K562 (cell line): ENCODE measurements at regions not wholly inside any gene's neighbourhood (a gene's known extent, or its start where the extent isn't known, plus 50 kb on each side); places are given as distances from the start of the nearest gene placed in this dataset.

Experiments used
- ATAC-seq: fragments of 200-7000 bp; cut with Tn5 transposase; 3 replicates; pipeline ENCODE4 v1.9.1; 2020; ENCODE audit warnings: moderate library complexity
- BruUV-seq: library from RNA; stranded (reverse); fragments of 400-500 nt; replicated peaks from 2 replicates; lab custom pipeline; 2021; lab: Mats Ljungman, UMichigan
- CTCF ChIA-PET: fragments of 300-600 bp; formaldehyde crosslinking; extraction: SDS; loops from one replicate; lab custom pipeline; 2021; ENCODE audit warnings: low intra/inter-chr PET ratio; lab: Yijun Ruan, JAX
- POLR2A ChIA-PET: fragments of 300-600, 350-650 bp; sonication (Branson Sonifier 250); formaldehyde crosslinking; extraction: SDS; loops from one replicate; lab custom pipeline; 2021; ENCODE audit warnings: antibody characterized with exemption, inconsistent platforms; lab: Yijun Ruan, JAX
- DNase-seq, 4 experiments: peaks; one replicate each; pipeline versions ENCODE4 v3.0.0 to v3.0.0-alpha.2; 2011 to 2018; ENCODE audit warnings: low spot score in 3 of 4, mixed read lengths in 3 of 4; ENCODE audit errors: extremely low read depth in 1 of 4
- FAIRE-seq: peaks from 2 replicates; lab custom pipeline; 2011; peaks lifted over from hg19 to GRCh38; lab: Jason Lieb, UNC
- H2AFZ ChIP-seq: 2 replicates; pipeline ENCODE4 v1.6.0; 2011; ENCODE audit warnings: low read depth, low read length, control low read depth, inconsistent platforms
- H3K27ac ChIP-seq: fragments of 200-600 bp; 3 replicates; pipeline ENCODE4 v1.8.0; 2011; ENCODE audit warnings: low read depth, mild to moderate bottlenecking, control low read depth, inconsistent platforms, low read length, moderate library complexity, mixed read lengths; ENCODE audit errors: extremely low read depth
- H3K27me3 ChIP-seq, 2 experiments: fragments of 300-600 bp in 1 of 2; 2 replicates in 1 of 2; 3 replicates in 1 of 2; pipeline versions ENCODE4 v1.6.0 to v1.8.0; 2011; ENCODE audit warnings: inconsistent platforms in 2 of 2, low read length in 2 of 2, mild to moderate bottlenecking in 1 of 2, mixed read lengths in 1 of 2, moderate library complexity in 1 of 2; ENCODE audit not compliant: control insufficient read depth in 2 of 2, insufficient read depth in 2 of 2
- H3K36me3 ChIP-seq: fragments of 300-600 bp; 3 replicates; pipeline ENCODE4 v1.8.0; 2011; ENCODE audit warnings: mild to moderate bottlenecking, low read length, inconsistent platforms; ENCODE audit not compliant: control insufficient read depth, insufficient read depth
- H3K4me1 ChIP-seq, 2 experiments: fragments of 200-600 bp in 1 of 2; replicated peaks in 1 of 2; 2 replicates in 1 of 2; 3 replicates in 1 of 2; pipeline versions ENCODE4 v1.5.1 to v1.8.0; 2011; ENCODE audit warnings: inconsistent platforms in 2 of 2, low read length in 2 of 2, mild to moderate bottlenecking in 1 of 2, mixed read lengths in 1 of 2, moderate library complexity in 1 of 2; ENCODE audit not compliant: control insufficient read depth in 2 of 2, insufficient read depth in 2 of 2
- H3K4me2 ChIP-seq: 2 replicates; pipeline ENCODE4 v1.6.1; 2011; ENCODE audit warnings: low read length, control low read depth, inconsistent platforms, mixed read lengths; ENCODE audit not compliant: insufficient read depth
- H3K4me3 ChIP-seq: fragments of 200-600 bp; sonication (generic), shearing (Covaris generic); 2 replicates; pipeline ENCODE4 v1.5.1; 2016; ENCODE audit warnings: control low read depth, inconsistent platforms
- H3K79me2 ChIP-seq: fragments of 200-600 bp; 3 replicates; pipeline ENCODE4 v1.8.0; 2011; ENCODE audit warnings: low read length, inconsistent platforms; ENCODE audit not compliant: control insufficient read depth, insufficient read depth
- H3K9ac ChIP-seq, 2 experiments: 2 replicates each; pipeline versions ENCODE4 v1.6.0 to v1.6.1; 2011; ENCODE audit warnings: low read depth in 2 of 2, low read length in 2 of 2, control low read depth in 1 of 2, inconsistent platforms in 1 of 2, mild to moderate bottlenecking in 1 of 2, mixed read lengths in 1 of 2; ENCODE audit not compliant: insufficient read depth in 1 of 2
- H3K9me1 ChIP-seq: one replicate; pipeline ENCODE4 v1.6.0; 2011; ENCODE audit warnings: inconsistent platforms, mild to moderate bottlenecking, low read length, moderate library complexity; ENCODE audit not compliant: control insufficient read depth, insufficient read depth
- H3K9me3 ChIP-seq: replicated peaks from 2 replicates; pipeline ENCODE4 v1.5.1; 2011; ENCODE audit warnings: low read depth, low read length, inconsistent platforms; ENCODE audit not compliant: control insufficient read depth, insufficient read depth
- H4K20me1 ChIP-seq: replicated peaks from 2 replicates; pipeline ENCODE4 v1.6.1; 2011; ENCODE audit warnings: low read length, inconsistent platforms, mixed read lengths; ENCODE audit not compliant: control insufficient read depth, insufficient read depth
- ARID1B ChIP-seq: fragments of 450-650 bp; IDR thresholded peaks from 2 replicates; pipeline ENCODE4 v1.6.1; 2016; ENCODE audit warnings: antibody characterized with exemption, mild to moderate bottlenecking, inconsistent platforms
- ATF3 ChIP-seq, 2 experiments: fragments of 450-650 bp in 1 of 2; sonication (generic) in 1 of 2; formaldehyde crosslinking in 1 of 2; IDR thresholded peaks in 1 of 2; conservative IDR thresholded peaks in 1 of 2; 2 replicates each; pipeline versions ENCODE4 v1.6.1 to v1.8.1; 2016 to 2023; ENCODE audit warnings: mild to moderate bottlenecking in 2 of 2, moderate library complexity in 2 of 2, inconsistent platforms in 1 of 2, missing genetic modification reagents in 1 of 2
- ATF7 ChIP-seq: fragments of 450-650 bp; IDR thresholded peaks from 2 replicates; pipeline ENCODE4 v1.7.1; 2014; ENCODE audit warnings: mild to moderate bottlenecking, moderate library complexity
- CTBP1 ChIP-seq: fragments of 450-650 bp; IDR thresholded peaks from 2 replicates; pipeline ENCODE4 v1.6.1; 2016; ENCODE audit warnings: borderline replicate concordance
- FOSL1 ChIP-seq: fragments of 200-800 bp; sonication (Bioruptor generic); conservative IDR thresholded peaks from 2 replicates; pipeline ENCODE4 v1.6.1; 2016; ENCODE audit warnings: missing genetic modification characterization, missing compliant biosample characterization
- FOXJ2 ChIP-seq: fragments of 200-800 bp; sonication (Bioruptor generic); IDR thresholded peaks from 2 replicates; pipeline ENCODE4 v1.6.1; 2016; ENCODE audit warnings: missing genetic modification characterization, missing compliant biosample characterization
- FOXM1 ChIP-seq, 2 experiments: fragments of 450-650 bp in 1 of 2; sonication (generic) in 1 of 2; formaldehyde crosslinking in 1 of 2; IDR thresholded peaks; 2 replicates each; pipeline versions ENCODE4 v1.6.1 to v1.9.0; 2017 to 2022; ENCODE audit warnings: low read depth in 2 of 2, mild to moderate bottlenecking in 2 of 2, missing genetic modification reagents in 1 of 2, moderate library complexity in 1 of 2
- HMGN3 ChIP-seq: IDR thresholded peaks from 2 replicates; pipeline ENCODE4 v1.6.1; 2011; ENCODE audit warnings: borderline replicate concordance, low read depth, mild to moderate bottlenecking, mixed read lengths, low read length; ENCODE audit not compliant: insufficient read length; ENCODE audit errors: extremely low read depth
- ILK ChIP-seq: fragments of 450-650 bp; IDR thresholded peaks from 2 replicates; pipeline ENCODE4 v1.6.1; 2016; ENCODE audit warnings: missing genetic modification characterization, low read depth, mild to moderate bottlenecking, missing compliant biosample characterization, moderate library complexity, borderline replicate concordance
- SMARCA5 ChIP-seq: fragments of 450-650 bp; IDR thresholded peaks from 2 replicates; pipeline ENCODE4 v1.6.1; 2016
- SOX6 ChIP-seq: fragments of 450-650 bp; IDR thresholded peaks from 2 replicates; pipeline ENCODE4 v1.6.1; 2014; ENCODE audit warnings: mild to moderate bottlenecking
- TAF15 ChIP-seq: fragments of 200-400 bp; formaldehyde crosslinking; IDR thresholded peaks from 2 replicates; pipeline ENCODE4 v1.6.1; 2017; ENCODE audit warnings: mild to moderate bottlenecking, low read depth, low read length, moderate library complexity
- ZEB2 ChIP-seq: fragments of 450-650 bp; IDR thresholded peaks from 2 replicates; pipeline ENCODE4 v1.6.1; 2016
- ZFP30 ChIP-seq: fragments of 250-450 bp; sonication (Bioruptor Pico); IDR thresholded peaks from 2 replicates; pipeline ENCODE4 v1.8.0; 2022; ENCODE audit warnings: moderate library complexity, mild to moderate bottlenecking, inconsistent platforms, borderline replicate concordance
- ZNF175 ChIP-seq: fragments of 200-800 bp; sonication (Bioruptor generic); IDR thresholded peaks from 2 replicates; pipeline ENCODE4 v1.6.1; 2016; ENCODE audit warnings: low read depth, mild to moderate bottlenecking, missing genetic modification characterization, missing compliant biosample characterization
- WGBS: fragments of 100-300 bp; shearing (Covaris generic); methylation state at CpG from one replicate; pipeline ENCODE4 v1.1.6; 2016; ENCODE audit warnings: low coverage, mixed read lengths; ENCODE audit not compliant: insufficient coverage; ENCODE audit errors: missing lambda C conversion rate; 5-methylcytosine and 5-hydroxymethylcytosine counted together
- in situ Hi-C: fragments of 300-500 bp; cut with MboI; formaldehyde crosslinking; loops from 4 replicates; pipeline ENCODE4 v1.15.0; 2018; ENCODE audit warnings: inconsistent platforms, mixed read lengths
- intact Hi-C: fragments of 100-400 bp; cut with micrococcal nuclease; formaldehyde crosslinking; loops from 2 replicates; pipeline ENCODE4 v1.14.2; 2022

- TF ChIP-seq ARID1B, result peak; percentile 62
- TF ChIP-seq ILK, result no peak
Observed at GRCh38 chr6:14763139-14763538, 482.7 kb upstream of the JARID2 start (continued).

- Histone ChIP-seq H3K79me2 (no peaks in the 10 kb centered on the region), H3K4me3 (no peak overlapping the region), H4K20me1 (no peaks in the 10 kb centered on the region), H3K9me1 (no peaks in the 10 kb centered on the region), H2AFZ (no peak overlapping the region), H3K9me3 (no peaks in the 10 kb centered on the region), H3K9ac (no peak overlapping the region), H3K27me3 (no peaks in the 10 kb centered on the region), H3K4me2 (peak overlapping the region; percentile 53; the same call in 1 of the 2 replicates), H3K27ac (0 out of 3 replicates have a peak overlapping the region, but pooled peaks have one; percentile 22), H3K36me3 (no peaks in the 10 kb centered on the region), H3K4me1 (peaks cover 3 to 33% of the 10 kb centered on the region in 2 experiments; a peak in 4 of 5 replicates)
- FAIRE-seq, result no peak
- no TSS peak for BruUV-seq
- ATAC-seq, result no peak
- DNase-seq, result no peak
- CTCF ChIA-PET, result no interaction called here
- in situ Hi-C loops, result no loop called here
- 43% methylated on average over 1 of the region's 1 CpG for WGBS
- intact Hi-C loops, result no loop called here
- POLR2A ChIA-PET, result no interaction called here
- TF ChIP-seq ZEB2, result 0 out of 2 replicates have a peak, but pooled peaks have one; percentile 39
- no peak for TF ChIP-seq FOXJ2 (tag)
- TF ChIP-seq ZFP30 (CRISPR knock-in tag), result no peak
- TF ChIP-seq FOXM1 (IDR thresholded peaks at IDR 0.05; ENCODE audit: low read depth), result no peak
- TF ChIP-seq FOXM1 (CRISPR knock-in tag; IDR thresholded peaks at IDR 0.05; ENCODE audit: low read depth), result no peak
- TF ChIP-seq TAF15, result no peak
- TF ChIP-seq ZNF175 (CRISPR knock-in tag), result no peak
- TF ChIP-seq SMARCA5, result no peak
- TF ChIP-seq SOX6, result 0 out of 2 replicates have a peak, but pooled peaks have one; percentile 25
- peak; percentile 11; the same call in 1 of the 2 replicates for TF ChIP-seq ATF3 (IDR thresholded peaks at IDR 0.05)
- no peak for TF ChIP-seq ATF3 (CRISPR knock-in tag; conservative IDR thresholded peaks at IDR 0.05)
- TF ChIP-seq FOSL1, result peak; percentile 62
- no peak for TF ChIP-seq HMGN3
- TF ChIP-seq ATF7, result 0 out of 2 replicates have a peak, but pooled peaks have one; percentile 16
- TF ChIP-seq CTBP1, result 0 out of 2 replicates have a peak, but pooled peaks have one; percentile 25
Observed at GRCh38 chr6:14763616-14764015, 482.3 kb upstream of the JARID2 start.
